ENCODE measurements at regions not wholly inside any gene's neighbourhood (a gene's known extent, or its start where the extent isn't known, plus 50 kb on each side); places are given as distances from the start of the nearest gene placed in this dataset.

DNA sequence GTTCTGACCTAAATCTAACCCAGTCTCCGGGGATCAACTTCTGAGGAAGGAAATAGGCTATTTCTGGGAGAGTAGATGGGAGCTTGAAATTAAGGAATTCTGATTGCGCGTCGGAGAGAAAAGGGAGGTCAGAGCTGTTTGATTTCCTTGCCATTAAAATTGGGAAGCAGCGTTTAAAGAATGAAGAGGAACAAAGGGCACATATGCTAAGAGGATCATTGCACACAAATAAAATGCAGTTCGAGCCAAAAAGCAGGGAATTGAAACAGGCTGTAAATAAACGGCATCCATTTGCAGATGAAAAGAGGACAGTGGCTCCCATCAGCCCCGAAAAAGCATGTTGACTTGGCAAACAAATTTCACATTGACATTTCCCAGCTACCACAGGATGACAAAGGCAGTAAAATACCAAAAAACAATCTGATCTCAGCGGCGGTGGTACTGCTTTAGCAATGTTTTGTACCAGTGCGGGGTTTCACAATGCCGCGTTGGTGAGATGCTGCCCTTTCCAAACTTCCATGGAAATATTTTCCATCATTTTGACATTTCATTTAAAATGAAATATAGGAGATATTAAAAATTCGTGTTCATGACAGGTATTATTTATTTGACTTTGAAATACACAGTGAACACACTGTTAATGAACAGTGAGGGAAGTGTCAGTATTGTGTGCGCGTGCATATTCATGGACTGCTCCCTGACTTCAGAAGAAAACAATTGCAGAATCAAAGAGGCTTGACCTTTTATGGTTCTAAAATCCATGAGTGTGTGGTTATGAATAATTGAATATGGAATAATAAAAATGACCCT, 108.8 kb downstream of the SQOR start:
- no peak overlapping the region for H3K4me2 ChIP-seq (ENCODE audit: low read length)
- no peak overlapping the region for H3K9ac ChIP-seq (ENCODE audit: low read length)
- no peaks in the 10 kb centered on the region for H3K9me2 ChIP-seq (ENCODE audit: insufficient read depth)
- H3K36me3 ChIP-seq (ENCODE audit: control insufficient read depth in 1 of 2, insufficient read depth in 2 of 2, low read length in 2 of 2): no peaks in the 10 kb centered on the region
- ATAC-seq (no peak), DNase-seq (ENCODE audit: low read depth, low spot score) (no peak)
- BruUV-seq (replicated peaks): no TSS peak
- TF ChIP-seq ELF1 (IDR thresholded peaks at IDR 0.05; ENCODE audit: borderline replicate concordance, low read depth): no peak
- TF ChIP-seq POLR2A (IDR thresholded peaks at IDR 0.05; ENCODE audit: borderline replicate concordance, extremely low read depth, insufficient read depth, insufficient read length): no peak
- TF ChIP-seq ZNF274 (IDR thresholded peaks at IDR 0.05; ENCODE audit: low read depth, low read length): no peak
- TF ChIP-seq FOSL1 (IDR thresholded peaks at IDR 0.05; ENCODE audit: low read depth): no peak
- TF ChIP-seq ATF3 (IDR thresholded peaks at IDR 0.05): no peak
- no peak for TF ChIP-seq EZH2 (IDR thresholded peaks at IDR 0.05)
- no peak for TF ChIP-seq TCF7L2 (IDR thresholded peaks at IDR 0.05; ENCODE audit: borderline replicate concordance, extremely low read depth, insufficient read depth, insufficient read length)
- TF ChIP-seq CTCF (IDR thresholded peaks at IDR 0.05 in 2 of 3, conservative IDR thresholded peaks at IDR 0.05 in 1 of 3; ENCODE audit: borderline replicate concordance in 1 of 3, insufficient read depth in 1 of 3, low read depth in 2 of 3, low read length in 2 of 3): no peak
- no peak for TF ChIP-seq EZH2phosphoT487 (IDR thresholded peaks at IDR 0.05; ENCODE audit: borderline replicate concordance)
- TF ChIP-seq POLR2AphosphoS5 (IDR thresholded peaks at IDR 0.05; ENCODE audit: low read depth, low read length): no peak
- TF ChIP-seq, protein P1, sequence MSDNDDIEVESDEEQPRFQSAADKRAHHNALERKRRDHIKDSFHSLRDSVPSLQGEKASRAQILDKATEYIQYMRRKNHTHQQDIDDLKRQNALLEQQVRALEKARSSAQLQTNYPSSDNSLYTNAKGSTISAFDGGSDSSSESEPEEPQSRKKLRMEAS (IDR thresholded peaks at IDR 0.05): no peak
- no peak for TF ChIP-seq SRF (IDR thresholded peaks at IDR 0.05; ENCODE audit: low read depth)
- TF ChIP-seq EGR1 (IDR thresholded peaks at IDR 0.05; ENCODE audit: low read depth): no peak
- TF ChIP-seq ZFX (IDR thresholded peaks at IDR 0.05): no peak
- no peak for TF ChIP-seq YY1 (IDR thresholded peaks at IDR 0.05; ENCODE audit: extremely low read depth, insufficient replicate concordance, low read depth, low read length)
- no peak for TF ChIP-seq CBX3 (IDR thresholded peaks at IDR 0.05; ENCODE audit: low read depth)
- TF ChIP-seq RAD21 (IDR thresholded peaks at IDR 0.05; ENCODE audit: low read depth): no peak
- TF ChIP-seq SIN3A (IDR thresholded peaks at IDR 0.05; ENCODE audit: low read depth): no peak
- TF ChIP-seq, protein P2, sequence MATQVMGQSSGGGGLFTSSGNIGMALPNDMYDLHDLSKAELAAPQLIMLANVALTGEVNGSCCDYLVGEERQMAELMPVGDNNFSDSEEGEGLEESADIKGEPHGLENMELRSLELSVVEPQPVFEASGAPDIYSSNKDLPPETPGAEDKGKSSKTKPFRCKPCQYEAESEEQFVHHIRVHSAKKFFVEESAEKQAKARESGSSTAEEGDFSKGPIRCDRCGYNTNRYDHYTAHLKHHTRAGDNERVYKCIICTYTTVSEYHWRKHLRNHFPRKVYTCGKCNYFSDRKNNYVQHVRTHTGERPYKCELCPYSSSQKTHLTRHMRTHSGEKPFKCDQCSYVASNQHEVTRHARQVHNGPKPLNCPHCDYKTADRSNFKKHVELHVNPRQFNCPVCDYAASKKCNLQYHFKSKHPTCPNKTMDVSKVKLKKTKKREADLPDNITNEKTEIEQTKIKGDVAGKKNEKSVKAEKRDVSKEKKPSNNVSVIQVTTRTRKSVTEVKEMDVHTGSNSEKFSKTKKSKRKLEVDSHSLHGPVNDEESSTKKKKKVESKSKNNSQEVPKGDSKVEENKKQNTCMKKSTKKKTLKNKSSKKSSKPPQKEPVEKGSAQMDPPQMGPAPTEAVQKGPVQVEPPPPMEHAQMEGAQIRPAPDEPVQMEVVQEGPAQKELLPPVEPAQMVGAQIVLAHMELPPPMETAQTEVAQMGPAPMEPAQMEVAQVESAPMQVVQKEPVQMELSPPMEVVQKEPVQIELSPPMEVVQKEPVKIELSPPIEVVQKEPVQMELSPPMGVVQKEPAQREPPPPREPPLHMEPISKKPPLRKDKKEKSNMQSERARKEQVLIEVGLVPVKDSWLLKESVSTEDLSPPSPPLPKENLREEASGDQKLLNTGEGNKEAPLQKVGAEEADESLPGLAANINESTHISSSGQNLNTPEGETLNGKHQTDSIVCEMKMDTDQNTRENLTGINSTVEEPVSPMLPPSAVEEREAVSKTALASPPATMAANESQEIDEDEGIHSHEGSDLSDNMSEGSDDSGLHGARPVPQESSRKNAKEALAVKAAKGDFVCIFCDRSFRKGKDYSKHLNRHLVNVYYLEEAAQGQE (IDR thresholded peaks at IDR 0.05; ENCODE audit: low read depth): no peak
- no peak for TF ChIP-seq CEBPB (IDR thresholded peaks at IDR 0.05; ENCODE audit: low read depth)
- ChIA-PET POLR2A (no interaction called here), RAD21 (ENCODE audit: low non-redundant PET in 1 of 2, low total read pairs in 2 of 2, uncharacterized antibody in 2 of 2, unreplicated experiment in 2 of 2) (no interaction called here), CTCF (no interaction called here)
- no peaks in the 10 kb centered on the region for H3K79me2 ChIP-seq (ENCODE audit: insufficient read depth, low read length)
- H3K4me1 ChIP-seq (ENCODE audit: control insufficient read depth in 1 of 2, insufficient read depth in 2 of 2, low read length in 2 of 2): no peaks in the 10 kb centered on the region
- H3K27ac ChIP-seq (ENCODE audit: low read depth, low read length): no peak overlapping the region
- H4K20me1 ChIP-seq (ENCODE audit: insufficient read depth): no peaks in the 10 kb centered on the region
- H3K27me3 ChIP-seq (ENCODE audit: insufficient read depth, low read length): peaks cover 16% of the 10 kb centered on the region
- intact Hi-C loops (cut with micrococcal nuclease): no loop called here
- no peak overlapping the region for H2AFZ ChIP-seq (ENCODE audit: low read depth, low read length, poor library complexity, severe bottlenecking)
- H3K9me3 ChIP-seq (ENCODE audit: control insufficient read depth in 1 of 2, insufficient read depth in 1 of 2, low read depth in 1 of 2, low read length in 2 of 2): no peaks in the 10 kb centered on the region
- no peak overlapping the region for H3K4me3 ChIP-seq (replicated peaks in 1 of 2; ENCODE audit: low read depth in 1 of 2, low read length in 2 of 2)

All from HCT116 (cell line).